Natural killer cell treated with Interleukin-12 subunit alpha and Interleukin-12 subunit beta and Interleukin-15 and Interleukin-18, amount 100 ng/mL, for 72 hours (primary cell): ENCODE measurements at regions not wholly inside any gene's neighbourhood (a gene's known extent, or its start where the extent isn't known, plus 50 kb on each side); places are given as distances from the start of the nearest gene placed in this dataset.
"Not testable (repeated sequence)": the region's sequence is repeated elsewhere in the genome, so short reads cannot be mapped to it uniquely, and the experiment has no call there.

Source experiments
- ATAC-seq, 2 donors: fragments of 150-1000 bp; cut with Tn5 transposase in 1 of 2; sonication (Bioruptor Pico), chemical (Tn5 transposase) in 1 of 2; 2 replicates each; pipeline ENCODE4 v1.10.0; 2021
- DNase-seq: peaks from one replicate; pipeline ENCODE4 v3.0.0; 2022; ENCODE audit warnings: low spot score
- H3K27ac Mint-ChIP-seq, 2 donors: 1 replicate in 1 of 2; 2 replicates in 1 of 2; pipeline ENCODE4 v1.8.0; 2022; ENCODE audit warnings: mixed read lengths in 2 of 2, mild to moderate bottlenecking in 1 of 2, moderate library complexity in 1 of 2
- H3K27me3 Mint-ChIP-seq, 2 donors: 1 replicate in 1 of 2; 2 replicates in 1 of 2; pipeline ENCODE4 v1.8.0; 2022; ENCODE audit warnings: mixed read lengths in 2 of 2
- H3K36me3 Mint-ChIP-seq: one replicate; pipeline ENCODE4 v1.8.0; 2022; ENCODE audit warnings: mixed read lengths
- H3K4me1 Mint-ChIP-seq, 2 donors: 1 replicate in 1 of 2; 2 replicates in 1 of 2; pipeline ENCODE4 v1.8.0; 2022; ENCODE audit warnings: low read depth in 2 of 2, mixed read lengths in 2 of 2, mild to moderate bottlenecking in 1 of 2
- H3K4me3 Mint-ChIP-seq: one replicate; pipeline ENCODE4 v1.8.0; 2022; ENCODE audit warnings: mixed read lengths
- H3K9me3 Mint-ChIP-seq: 2 replicates; pipeline ENCODE4 v1.8.0; 2022; ENCODE audit warnings: mixed read lengths

- DNase-seq (no peak), ATAC-seq (no peak)
- no peaks in the 10 kb centered on the region for H3K36me3 Mint-ChIP-seq
- H3K4me1 Mint-ChIP-seq: no peaks in the 10 kb centered on the region
- no peaks in the 10 kb centered on the region for H3K9me3 Mint-ChIP-seq
- no peak overlapping the region for H3K27ac Mint-ChIP-seq
- no peak overlapping the region for H3K4me3 Mint-ChIP-seq
- H3K27me3 Mint-ChIP-seq: no peaks in the 10 kb centered on the region
Observed at GRCh38 chr20:53792946-53793536, 199.4 kb upstream of the ZNF217 start.

GRCh38 chr20:53789989-53790675 lies 196.5 kb upstream of the ZNF217 start:
- Mint-ChIP-seq H3K27me3 (no peaks in the 10 kb centered on the region), H3K36me3 (no peaks in the 10 kb centered on the region), H3K9me3 (no peaks in the 10 kb centered on the region), H3K27ac (no peak overlapping the region), H3K4me1 (no peaks in the 10 kb centered on the region), H3K4me3 (no peak overlapping the region)
- ATAC-seq (no peak), DNase-seq (no peak)

DNA sequence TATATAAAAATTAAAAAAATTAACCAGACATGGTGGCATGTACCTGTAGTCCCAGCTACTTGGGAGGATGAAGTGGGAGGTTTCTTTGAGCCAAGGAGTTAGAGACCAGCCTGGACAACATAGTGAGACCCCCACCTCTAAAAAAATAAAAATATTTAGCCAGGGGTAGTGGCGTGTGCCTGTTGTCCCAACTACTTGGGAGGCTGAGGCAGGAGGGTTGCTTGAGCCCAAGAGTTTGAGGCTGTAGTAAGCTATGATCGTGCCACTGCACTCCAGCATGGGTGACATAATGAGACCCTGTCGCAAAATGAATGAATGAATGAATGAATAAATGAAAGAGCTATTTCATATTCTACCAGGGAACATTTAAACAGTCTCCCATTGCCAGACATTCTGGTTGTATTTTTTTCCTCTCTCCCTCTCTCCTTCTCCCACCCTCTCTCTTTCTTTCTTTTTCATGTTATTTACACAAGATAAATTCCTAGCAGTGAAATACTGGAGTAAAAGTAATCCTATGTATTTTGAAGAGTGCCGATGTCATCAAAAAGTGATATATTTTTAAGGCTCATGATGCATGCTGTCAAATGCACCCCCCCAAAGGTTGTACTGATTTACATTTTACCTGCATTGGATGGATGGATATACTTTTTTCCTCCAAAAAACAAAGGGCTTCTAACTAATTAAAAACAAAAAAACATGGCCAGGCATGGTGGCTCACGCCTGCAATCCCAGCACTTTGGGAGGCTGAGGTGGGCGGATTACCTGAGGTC lies 194.8 kb upstream of the ZNF217 start:
- H3K4me1 Mint-ChIP-seq: no peaks in the 10 kb centered on the region
- no peaks in the 10 kb centered on the region for H3K9me3 Mint-ChIP-seq
- ATAC-seq: no peak
- DNase-seq: no peak
- peak overlapping the region in 1 of 2 donors; percentile 64 for H3K27ac Mint-ChIP-seq
- H3K4me3 Mint-ChIP-seq: no peak overlapping the region
- no peaks in the 10 kb centered on the region for H3K36me3 Mint-ChIP-seq
- no peaks in the 10 kb centered on the region for H3K27me3 Mint-ChIP-seq

- H3K9me3 Mint-ChIP-seq, ATAC-seq, H3K27me3 Mint-ChIP-seq, DNase-seq, H3K4me1 Mint-ChIP-seq, H3K4me3 Mint-ChIP-seq, H3K27ac Mint-ChIP-seq, H3K36me3 Mint-ChIP-seq: not testable (repeated sequence)
Observed at GRCh38 chr20:53787491-53787931, 193.9 kb upstream of the ZNF217 start.

- Mint-ChIP-seq H3K27ac (no peak overlapping the region), H3K4me1 (no peaks in the 10 kb centered on the region), H3K9me3 (no peaks in the 10 kb centered on the region), H3K36me3 (no peaks in the 10 kb centered on the region), H3K27me3 (no peaks in the 10 kb centered on the region), H3K4me3 (no peak overlapping the region)
- ATAC-seq (no peak), DNase-seq (no peak)
Observed at GRCh38 chr20:53786445-53787267, 193.0 kb upstream of the ZNF217 start.

GRCh38 chr20:53786071-53786444 lies 192.4 kb upstream of the ZNF217 start:
- no peak for ATAC-seq

GRCh38 chr20:53785320-53785719 lies 191.7 kb upstream of the ZNF217 start:
- H3K27ac Mint-ChIP-seq: no peak overlapping the region
- H3K9me3 Mint-ChIP-seq: no peaks in the 10 kb centered on the region
- no peaks in the 10 kb centered on the region for H3K36me3 Mint-ChIP-seq
- DNase-seq (no peak), ATAC-seq (no peak)
- no peak overlapping the region for H3K4me3 Mint-ChIP-seq
- no peaks in the 10 kb centered on the region for H3K4me1 Mint-ChIP-seq
- no peaks in the 10 kb centered on the region for H3K27me3 Mint-ChIP-seq

More at GRCh38 chr20:53786071-53786444, 192.4 kb upstream of the ZNF217 start:
- DNase-seq: no peak
- no peaks in the 10 kb centered on the region for H3K27me3 Mint-ChIP-seq
- no peaks in the 10 kb centered on the region for H3K9me3 Mint-ChIP-seq
- H3K27ac Mint-ChIP-seq: no peak overlapping the region
- H3K4me1 Mint-ChIP-seq: no peaks in the 10 kb centered on the region
- no peaks in the 10 kb centered on the region for H3K36me3 Mint-ChIP-seq
- no peak overlapping the region for H3K4me3 Mint-ChIP-seq

- Mint-ChIP-seq H3K9me3 (no peaks in the 10 kb centered on the region), H3K4me1 (no peaks in the 10 kb centered on the region), H3K4me3 (no peak overlapping the region), H3K27me3 (no peaks in the 10 kb centered on the region), H3K36me3 (no peaks in the 10 kb centered on the region), H3K27ac (no peak overlapping the region)
- DNase-seq (no peak), ATAC-seq (no peak)
Observed at GRCh38 chr20:53783768-53784167, 190.1 kb upstream of the ZNF217 start.

- H3K27me3 Mint-ChIP-seq: no peaks in the 10 kb centered on the region
- H3K27ac Mint-ChIP-seq: no peak overlapping the region
- H3K9me3 Mint-ChIP-seq: no peaks in the 10 kb centered on the region
- H3K4me1 Mint-ChIP-seq: no peaks in the 10 kb centered on the region
- no peaks in the 10 kb centered on the region for H3K36me3 Mint-ChIP-seq
- H3K4me3 Mint-ChIP-seq: no peak overlapping the region
- DNase-seq (no peak), ATAC-seq (no peak)
Observed at GRCh38 chr20:53782612-53783246, 189.1 kb upstream of the ZNF217 start.

- no peaks in the 10 kb centered on the region for H3K9me3 Mint-ChIP-seq
- H3K36me3 Mint-ChIP-seq: no peaks in the 10 kb centered on the region
- H3K27me3 Mint-ChIP-seq: no peaks in the 10 kb centered on the region
- no peak overlapping the region for H3K4me3 Mint-ChIP-seq
- ATAC-seq: no peak
- peak overlapping the region in 1 of 2 donors; percentile 59 for H3K27ac Mint-ChIP-seq
- no peaks in the 10 kb centered on the region for H3K4me1 Mint-ChIP-seq
- DNase-seq: no peak
Observed at GRCh38 chr20:53779822-53780221, 186.2 kb upstream of the ZNF217 start.

- no peaks in the 10 kb centered on the region for H3K36me3 Mint-ChIP-seq
- no peaks in the 10 kb centered on the region for H3K27me3 Mint-ChIP-seq
- H3K4me3 Mint-ChIP-seq: no peak overlapping the region
Observed at GRCh38 chr20:53778736-53779135, 185.1 kb upstream of the ZNF217 start.

GRCh38 chr20:53778041-53778516 lies 184.4 kb upstream of the ZNF217 start:
- ATAC-seq: no peak
- no peak for DNase-seq
- no peak overlapping the region for H3K27ac Mint-ChIP-seq
- H3K4me3 Mint-ChIP-seq: no peak overlapping the region
- no peaks in the 10 kb centered on the region for H3K27me3 Mint-ChIP-seq
- no peaks in the 10 kb centered on the region for H3K36me3 Mint-ChIP-seq
- H3K9me3 Mint-ChIP-seq: no peaks in the 10 kb centered on the region
- H3K4me1 Mint-ChIP-seq: peaks cover 0 to 5% of the 10 kb centered on the region in 2 donors

More at GRCh38 chr20:53778736-53779135, 185.1 kb upstream of the ZNF217 start:
- DNase-seq: no peak
- Mint-ChIP-seq H3K9me3 (no peaks in the 10 kb centered on the region), H3K4me1 (peaks cover 0 to 5% of the 10 kb centered on the region in 2 donors), H3K27ac (no peak overlapping the region)
- no peak for ATAC-seq

GRCh38 chr20:53777402-53777801 lies 183.8 kb upstream of the ZNF217 start:
- H3K4me3 Mint-ChIP-seq, DNase-seq, H3K27ac Mint-ChIP-seq, H3K36me3 Mint-ChIP-seq, ATAC-seq, H3K27me3 Mint-ChIP-seq, H3K9me3 Mint-ChIP-seq, H3K4me1 Mint-ChIP-seq: not testable (repeated sequence)
